IMR-90 (cell line): ENCODE measurements at regions not wholly inside any gene's neighbourhood (a gene's known extent, or its start where the extent isn't known, plus 50 kb on each side); places are given as distances from the start of the nearest gene placed in this dataset.

Experiments
- ATAC-seq: fragments of 200-7000 bp; cut with Tn5 transposase; 2 replicates; pipeline ENCODE4 v1.9.1; 2020; ENCODE audit warnings: low read depth, mild to moderate bottlenecking, moderate library complexity
- BruUV-seq: library from RNA; stranded (reverse); fragments of 400-500 nt; replicated peaks from 2 replicates; lab custom pipeline; 2021; lab: Mats Ljungman, UMichigan
- CTCF ChIA-PET: fragments of 300-600 bp; formaldehyde crosslinking; extraction: SDS; loops from one replicate; lab custom pipeline; 2021; ENCODE audit warnings: antibody characterized with exemption; lab: Yijun Ruan, JAX
- POLR2A ChIA-PET: fragments of 300-600 bp; sonication (Branson Sonifier 250); formaldehyde crosslinking; loops from one replicate; lab custom pipeline; 2022; ENCODE audit warnings: antibody characterized with exemption; ENCODE audit not compliant: unreplicated experiment; lab: Charles Lee
- DNase-seq: peaks from one replicate; pipeline ENCODE4 v3.0.0; 2013
- H2AFZ ChIP-seq: replicated peaks from 2 replicates; pipeline ENCODE3; 2013; ENCODE audit warnings: low read length, mild to moderate bottlenecking; ENCODE audit not compliant: poor library complexity
- H2AK5ac ChIP-seq: 2 replicates; pipeline ENCODE4 v1.6.1; 2013; ENCODE audit warnings: low read depth, low read length, inconsistent platforms
- H2AK9ac ChIP-seq: replicated peaks from 2 replicates; pipeline ENCODE3; 2013; ENCODE audit warnings: mild to moderate bottlenecking, low read depth, low read length, moderate library complexity; ENCODE audit not compliant: poor library complexity
- H2BK120ac ChIP-seq: 2 replicates; pipeline ENCODE4 v1.6.1; 2013; ENCODE audit warnings: low read depth, low read length, inconsistent platforms
- H2BK15ac ChIP-seq: 3 replicates; pipeline ENCODE4 v1.6.1; 2013; ENCODE audit warnings: low read depth, low read length, inconsistent platforms
- H2BK20ac ChIP-seq: 2 replicates; pipeline ENCODE4 v1.6.1; 2013; ENCODE audit warnings: low read depth, mild to moderate bottlenecking, inconsistent platforms, low read length, moderate library complexity
- H2BK5ac ChIP-seq: 2 replicates; pipeline ENCODE4 v1.6.1; 2013; ENCODE audit warnings: mild to moderate bottlenecking, low read depth, low read length, inconsistent platforms; ENCODE audit not compliant: poor library complexity, severe bottlenecking
- H3K14ac ChIP-seq: replicated peaks from 2 replicates; pipeline ENCODE4 v1.6.1; 2013; ENCODE audit warnings: low read depth, low read length, inconsistent platforms
- H3K18ac ChIP-seq: 2 replicates; pipeline ENCODE4 v1.6.1; 2013; ENCODE audit warnings: low read depth, low read length, control low read depth
- H3K23ac ChIP-seq: 2 replicates; pipeline ENCODE4 v1.6.1; 2013; ENCODE audit warnings: low read depth, low read length, inconsistent platforms
- H3K27ac ChIP-seq: 2 replicates; pipeline ENCODE4 v1.5.1; 2013; ENCODE audit warnings: mild to moderate bottlenecking, control low read depth, low read length; ENCODE audit not compliant: insufficient read depth
- H3K27me3 ChIP-seq: 2 replicates; pipeline ENCODE4 v1.6.1; 2013; ENCODE audit warnings: low read length; ENCODE audit not compliant: control insufficient read depth, insufficient read depth
- H3K36me3 ChIP-seq: 2 replicates; pipeline ENCODE4 v1.6.1; 2013; ENCODE audit warnings: low read length, mixed read lengths; ENCODE audit not compliant: control insufficient read depth, insufficient read depth
- H3K4ac ChIP-seq: 2 replicates; pipeline ENCODE4 v1.6.1; 2013; ENCODE audit warnings: low read depth, low read length, inconsistent platforms
- H3K4me1 ChIP-seq: 2 replicates; pipeline ENCODE4 v1.6.1; 2013; ENCODE audit warnings: low read length, mixed read lengths; ENCODE audit not compliant: control insufficient read depth, insufficient read depth
- H3K4me2 ChIP-seq: 2 replicates; pipeline ENCODE4 v1.6.1; 2013; ENCODE audit warnings: low read depth, mild to moderate bottlenecking, control low read depth, low read length, moderate library complexity
- H3K4me3 ChIP-seq: 2 replicates; pipeline ENCODE4 v1.5.1; 2013; ENCODE audit warnings: low read depth, mild to moderate bottlenecking, control low read depth, low read length, moderate library complexity; ENCODE audit not compliant: insufficient read depth
- H3K56ac ChIP-seq: 2 replicates; pipeline ENCODE4 v1.6.1; 2013; ENCODE audit warnings: low read length, inconsistent platforms; ENCODE audit not compliant: insufficient read depth; ENCODE audit errors: extremely low read depth
- H3K79me1 ChIP-seq, 2 experiments: 2 replicates each; pipeline ENCODE4 v1.6.1; 2013; ENCODE audit warnings: low read length in 2 of 2, inconsistent platforms in 1 of 2, low read depth in 1 of 2
- H3K9ac ChIP-seq: 2 replicates; pipeline ENCODE4 v1.6.1; 2013; ENCODE audit warnings: low read depth, low read length, control low read depth
- H3K9me1 ChIP-seq: 2 replicates; pipeline ENCODE4 v1.6.1; 2013; ENCODE audit warnings: low read length, inconsistent platforms; ENCODE audit not compliant: insufficient read depth
- H3K9me3 ChIP-seq: 2 replicates; pipeline ENCODE4 v1.6.1; 2013; ENCODE audit warnings: low read length; ENCODE audit not compliant: control insufficient read depth, insufficient read depth
- H4K20me1 ChIP-seq: 2 replicates; pipeline ENCODE4 v1.6.1; 2013; ENCODE audit warnings: low read length, inconsistent platforms; ENCODE audit not compliant: insufficient read depth
- H4K5ac ChIP-seq: 2 replicates; pipeline ENCODE4 v1.6.1; 2013; ENCODE audit warnings: mild to moderate bottlenecking, low read depth, low read length, control low read depth
- H4K8ac ChIP-seq, 2 experiments: 2 replicates each; pipeline ENCODE4 v1.6.1; 2013; ENCODE audit warnings: low read depth in 2 of 2, low read length in 2 of 2, control low read depth in 1 of 2, inconsistent platforms in 1 of 2
- H4K91ac ChIP-seq: 2 replicates; pipeline ENCODE4 v1.6.1; 2013; ENCODE audit warnings: low read depth, low read length, inconsistent platforms; ENCODE audit not compliant: insufficient read depth
- MXI1 ChIP-seq: IDR thresholded peaks from 2 replicates; pipeline ENCODE4 v1.6.1; 2012; ENCODE audit warnings: low read depth, mild to moderate bottlenecking, low read length, moderate library complexity, borderline replicate concordance
- POLR2A ChIP-seq: IDR thresholded peaks from 2 replicates; pipeline ENCODE4 v1.6.1; 2012; ENCODE audit warnings: mild to moderate bottlenecking, low read depth, low read length
- WGBS, 2 experiments: methylation state at CpG; one replicate each; pipeline versions ENCODE4 v1.1.5 to v1.1.7; 2013; ENCODE audit warnings: missing lambda C conversion rate in 2 of 2; ENCODE audit not compliant: insufficient read length in 1 of 2; ENCODE audit errors: extremely low coverage in 2 of 2; 5-methylcytosine and 5-hydroxymethylcytosine counted together
- dilution Hi-C: fragments of 300-500 bp; cut with HindIII; formaldehyde crosslinking; loops from one replicate; pipeline ENCODE4 v1.14.3; 2018; ENCODE audit warnings: low sequenced_read_pairs; ENCODE audit not compliant: unreplicated experiment
- in situ Hi-C: fragments of 300-500 bp; cut with MboI; formaldehyde crosslinking; loops from 3 replicates; pipeline ENCODE4 v1.14.3; 2019; ENCODE audit warnings: low sequenced_read_pairs, inconsistent platforms, mixed read lengths
- intact Hi-C: fragments of 100-400 bp; cut with micrococcal nuclease; formaldehyde crosslinking; loops from 2 replicates; pipeline ENCODE4 v1.10.0; 2022

GRCh38 chr2:129893244-129893643, 86.2 kb upstream of the RAB6C start:
- H3K4me1 ChIP-seq = no peaks in the 10 kb centered on the region
- H3K23ac ChIP-seq = no peak overlapping the region
- H4K91ac ChIP-seq = no peak overlapping the region
- no CpG with 5 or more reads among the region's 8 CpGs for WGBS, 2 experiments
- no peaks in the 10 kb centered on the region for H3K79me1 ChIP-seq
- no peak overlapping the region for H3K56ac ChIP-seq
- CTCF ChIA-PET = no interaction called here
- no peak overlapping the region for H4K8ac ChIP-seq
- H3K4me3 ChIP-seq = no peak overlapping the region
- no peak overlapping the region for H2BK5ac ChIP-seq
- no peak for TF ChIP-seq MXI1
- TF ChIP-seq POLR2A = no peak
- H3K27me3 ChIP-seq = no peaks in the 10 kb centered on the region; the same call in 1 of the 2 replicates
- no peak overlapping the region for H4K5ac ChIP-seq
- no peak overlapping the region for H2AFZ ChIP-seq
- H4K20me1 ChIP-seq = no peaks in the 10 kb centered on the region
- in situ Hi-C loops = no loop called here
- no peak for ATAC-seq
- intact Hi-C loops = no loop called here
- H3K14ac ChIP-seq = no peak overlapping the region
- H3K27ac ChIP-seq = no peak overlapping the region
- no peak overlapping the region for H2AK5ac ChIP-seq
- dilution Hi-C loops = no loop called here
- no TSS peak for BruUV-seq
- H3K18ac ChIP-seq = no peak overlapping the region
- H2BK120ac ChIP-seq = no peak overlapping the region
- POLR2A ChIA-PET = no interaction called here
- no peaks in the 10 kb centered on the region for H3K9me1 ChIP-seq
- DNase-seq = no peak
- no peak overlapping the region for H2BK20ac ChIP-seq
- no peak overlapping the region for H3K9ac ChIP-seq
- no peak overlapping the region for H2BK15ac ChIP-seq
- H2AK9ac ChIP-seq = no peak overlapping the region
- H3K9me3 ChIP-seq = no peaks in the 10 kb centered on the region
- no peak overlapping the region for H3K4ac ChIP-seq
- no peaks in the 10 kb centered on the region for H3K36me3 ChIP-seq
- H3K4me2 ChIP-seq = no peak overlapping the region
